MM.1S (cell line): ENCODE measurements at regions not wholly inside any gene's neighbourhood (a gene's known extent, or its start where the extent isn't known, plus 50 kb on each side); places are given as distances from the start of the nearest gene placed in this dataset.

ENCODE experiments used
- CTCF ChIP-seq: fragments of 300-600 bp; sonication (generic); IDR thresholded peaks from 2 replicates; pipeline ENCODE4 v1.5.1; 2016; ENCODE audit warnings: antibody characterized with exemption, low read length, mixed read lengths
- EZH2phosphoT487 ChIP-seq: fragments of 300-600 bp; sonication (generic); IDR thresholded peaks from 2 replicates; pipeline ENCODE4 v1.6.1; 2018; ENCODE audit warnings: antibody characterized with exemption, low read length

- TF ChIP-seq CTCF (no peak), EZH2phosphoT487 (no peak)
Measured at GRCh38 chr10:117885206-117885829, 161.4 kb downstream of the RAB11FIP2 start.
